GM12891 (cell line): ENCODE measurements at regions not wholly inside any gene's neighbourhood (a gene's known extent, or its start where the extent isn't known, plus 50 kb on each side); places are given as distances from the start of the nearest gene placed in this dataset.
"Not testable (repeated sequence)": the region's sequence is repeated elsewhere in the genome, so short reads cannot be mapped to it uniquely, and the experiment has no call there.

ENCODE experiments used
- DNase-seq: peaks from one replicate; pipeline ENCODE4 v3.0.0; 2011; ENCODE audit warnings: low spot score; ENCODE audit not compliant: insufficient read length
- FAIRE-seq: peaks from 2 replicates; lab custom pipeline; 2011; peaks lifted over from hg19 to GRCh38; lab: Jason Lieb, UNC

- not testable (repeated sequence) for DNase-seq, FAIRE-seq
Observed at GRCh38 chrY:23852329-23852728, 195.5 kb downstream of the CDY1B start.

- DNase-seq, FAIRE-seq: not testable (repeated sequence)
Observed at GRCh38 chrY:23850782-23851181, 197.0 kb downstream of the CDY1B start.

GRCh38 chrY:23847806-23848447, 199.9 kb downstream of the CDY1B start:
- not testable (repeated sequence) for FAIRE-seq, DNase-seq

- DNase-seq: not testable (repeated sequence)
- FAIRE-seq: peak; percentile 72
Observed at GRCh38 chrY:23843720-23844119, 204.1 kb downstream of the CDY1B start.

GRCh38 chrY:23829749-23830148, 218.1 kb downstream of the CDY1B start:
- not testable (repeated sequence) for FAIRE-seq, DNase-seq

- DNase-seq, FAIRE-seq: not testable (repeated sequence)
Observed at GRCh38 chrY:23821929-23822328, 225.9 kb downstream of the CDY1B start.

- not testable (repeated sequence) for DNase-seq, FAIRE-seq
Observed at GRCh38 chrY:23790682-23791081, 257.1 kb downstream of the CDY1B start.

- FAIRE-seq, DNase-seq: not testable (repeated sequence)
Observed at GRCh38 chrY:23748714-23749113, 299.1 kb downstream of the CDY1B start.
